H1 (cell line): ENCODE measurements at regions not wholly inside any gene's neighbourhood (a gene's known extent, or its start where the extent isn't known, plus 50 kb on each side); places are given as distances from the start of the nearest gene placed in this dataset.
"Not testable (repeated sequence)": the region's sequence is repeated elsewhere in the genome, so short reads cannot be mapped to it uniquely, and the experiment has no call there.

ENCODE experiments used
- CTCF ChIA-PET: fragments of 300-600 bp; sonication (Branson Sonifier 250); formaldehyde crosslinking; loops from one replicate; lab custom pipeline; 2021; ENCODE audit not compliant: partially characterized antibody; lab: Charles Lee
- POLR2A ChIA-PET: fragments of 300-600 bp; sonication (Branson Sonifier 250); formaldehyde crosslinking; loops from one replicate; lab custom pipeline; 2021; ENCODE audit warnings: inconsistent platforms; ENCODE audit not compliant: partially characterized antibody; lab: Charles Lee
- DNase-seq, 2 experiments: peaks; one replicate each; pipeline versions ENCODE4 v3.0.0 to v3.0.0-alpha.2; 2010 to 2022; ENCODE audit warnings: low spot score in 2 of 2, low read depth in 1 of 2, mixed read lengths in 1 of 2
- FAIRE-seq: peaks from 2 replicates; lab custom pipeline; 2011; peaks lifted over from hg19 to GRCh38; lab: Jason Lieb, UNC
- H2AFZ ChIP-seq: 2 replicates; pipeline ENCODE4 v1.8.1; 2012; ENCODE audit warnings: low read length, inconsistent platforms
- H2AK5ac ChIP-seq: 2 replicates; pipeline ENCODE4 v1.6.1; 2013; ENCODE audit warnings: low read depth, low read length
- H2BK120ac ChIP-seq: replicated peaks from 2 replicates; pipeline ENCODE3; 2013; ENCODE audit warnings: low read depth, low read length, inconsistent platforms
- H2BK12ac ChIP-seq: 2 replicates; pipeline ENCODE4 v1.6.1; 2013; ENCODE audit warnings: low read depth, low read length
- H2BK15ac ChIP-seq: 2 replicates; pipeline ENCODE4 v1.6.1; 2013; ENCODE audit warnings: low read length
- H2BK20ac ChIP-seq: 2 replicates; pipeline ENCODE4 v1.6.1; 2013; ENCODE audit warnings: low read length
- H2BK5ac ChIP-seq: 2 replicates; pipeline ENCODE4 v1.6.1; 2013; ENCODE audit warnings: low read depth, low read length
- H3K14ac ChIP-seq: 2 replicates; pipeline ENCODE4 v1.6.1; 2013; ENCODE audit warnings: inconsistent platforms; ENCODE audit not compliant: insufficient read length
- H3K18ac ChIP-seq: 2 replicates; pipeline ENCODE4 v1.6.1; 2013; ENCODE audit warnings: low read length; ENCODE audit errors: extremely low read depth
- H3K23ac ChIP-seq: 2 replicates; pipeline ENCODE4 v1.6.1; 2013; ENCODE audit warnings: inconsistent platforms; ENCODE audit not compliant: insufficient read length
- H3K23me2 ChIP-seq: 2 replicates; pipeline ENCODE4 v1.6.1; 2013; ENCODE audit warnings: low read depth, low read length
- H3K27ac ChIP-seq: 2 replicates; pipeline ENCODE4 v1.6.1; 2011; ENCODE audit warnings: low read depth, low read length, inconsistent platforms
- H3K27me3 ChIP-seq, 4 experiments: replicated peaks in 1 of 4; 1 replicate in 1 of 4; 2 replicates in 3 of 4; pipeline versions ENCODE4 v1.6.1 to v1.8.1; 2011 to 2013; ENCODE audit warnings: low read length in 3 of 4, mild to moderate bottlenecking in 3 of 4, inconsistent platforms in 2 of 4, mixed read lengths in 2 of 4, moderate library complexity in 1 of 4; ENCODE audit not compliant: control insufficient read depth in 3 of 4, insufficient read depth in 3 of 4; ENCODE audit errors: extremely low read depth in 1 of 4
- H3K36me3 ChIP-seq, 4 experiments: 2 replicates each; pipeline versions ENCODE4 v1.6.1 to v1.8.1; 2011 to 2013; ENCODE audit warnings: mild to moderate bottlenecking in 4 of 4, low read length in 3 of 4, moderate library complexity in 2 of 4, control low read depth in 1 of 4, inconsistent platforms in 1 of 4; ENCODE audit not compliant: insufficient read depth in 4 of 4, control insufficient read depth in 2 of 4
- H3K4ac ChIP-seq: replicated peaks from 2 replicates; pipeline ENCODE3; 2013; ENCODE audit warnings: low read length, low read depth, mixed read lengths, inconsistent platforms; ENCODE audit not compliant: insufficient read length
- H3K4me1 ChIP-seq, 4 experiments: replicated peaks in 1 of 4; 1 replicate in 1 of 4; 2 replicates in 3 of 4; pipeline versions ENCODE4 v1.6.1 to v1.8.1; 2011 to 2013; ENCODE audit warnings: low read length in 3 of 4, inconsistent platforms in 2 of 4, mixed read lengths in 1 of 4; ENCODE audit not compliant: insufficient read depth in 4 of 4, control insufficient read depth in 3 of 4
- H3K4me2 ChIP-seq, 2 experiments: 2 replicates each; pipeline versions ENCODE4 v1.6.1 to v1.8.1; 2011 to 2013; ENCODE audit warnings: low read depth in 2 of 2, low read length in 2 of 2, control low read depth in 1 of 2, inconsistent platforms in 1 of 2, mild to moderate bottlenecking in 1 of 2; ENCODE audit not compliant: insufficient read depth in 1 of 2
- H3K4me3 ChIP-seq, 4 experiments: fragments of 200-600, 300-600 bp in 1 of 4; sonication (generic), shearing (Covaris generic), sonication (Bioruptor Twin) in 1 of 4; 2 replicates each; pipeline versions ENCODE4 v1.5.1 to v1.8.1; 2011 to 2016; ENCODE audit warnings: low read length in 4 of 4, low read depth in 3 of 4, control low read depth in 2 of 4, inconsistent platforms in 2 of 4, mild to moderate bottlenecking in 2 of 4, mixed read lengths in 1 of 4, moderate library complexity in 1 of 4; ENCODE audit not compliant: insufficient read depth in 2 of 4; ENCODE audit errors: extremely low read depth in 1 of 4
- H3K56ac ChIP-seq: replicated peaks from 2 replicates; pipeline ENCODE3; 2013; ENCODE audit warnings: low read depth, mild to moderate bottlenecking, mixed read lengths, low read length, inconsistent platforms; ENCODE audit not compliant: insufficient read length
- H3K79me1 ChIP-seq: 2 replicates; pipeline ENCODE4 v1.6.1; 2013; ENCODE audit warnings: low read depth, low read length, control low read depth
- H3K79me2 ChIP-seq, 2 experiments: 2 replicates each; pipeline versions ENCODE4 v1.6.1 to v1.8.1; 2012 to 2013; ENCODE audit warnings: low read length in 2 of 2, mild to moderate bottlenecking in 2 of 2, inconsistent platforms in 1 of 2; ENCODE audit not compliant: insufficient read depth in 2 of 2, control insufficient read depth in 1 of 2
- H3K9ac ChIP-seq, 4 experiments: replicated peaks in 1 of 4; 1 replicate in 1 of 4; 2 replicates in 3 of 4; pipeline versions ENCODE4 v1.6.1 to v1.8.1; 2011 to 2013; ENCODE audit warnings: low read depth in 3 of 4, low read length in 3 of 4, control low read depth in 2 of 4, mild to moderate bottlenecking in 2 of 4, moderate library complexity in 2 of 4, inconsistent platforms in 1 of 4; ENCODE audit errors: extremely low read depth in 1 of 4
- H3K9me3 ChIP-seq, 2 experiments: 2 replicates each; pipeline versions ENCODE4 v1.6.1 to v1.8.1; 2012 to 2013; ENCODE audit warnings: mild to moderate bottlenecking in 2 of 2, moderate library complexity in 2 of 2, control low read depth in 1 of 2, inconsistent platforms in 1 of 2, low read depth in 1 of 2, low read length in 1 of 2, mixed read lengths in 1 of 2; ENCODE audit not compliant: insufficient read depth in 2 of 2
- H4K20me1 ChIP-seq, 2 experiments: replicated peaks in 1 of 2; 2 replicates each; pipeline versions ENCODE3 to v1.8.1; 2011 to 2013; ENCODE audit warnings: inconsistent platforms in 2 of 2, low read length in 2 of 2, mild to moderate bottlenecking in 1 of 2; ENCODE audit not compliant: insufficient read depth in 2 of 2, control insufficient read depth in 1 of 2
- H4K5ac ChIP-seq: 2 replicates; pipeline ENCODE4 v1.6.1; 2013; ENCODE audit warnings: low read length, low read depth, mixed read lengths, inconsistent platforms; ENCODE audit not compliant: insufficient read length
- H4K8ac ChIP-seq: 2 replicates; pipeline ENCODE4 v1.8.0; 2013; ENCODE audit warnings: mild to moderate bottlenecking, moderate library complexity, low read length, inconsistent platforms; ENCODE audit not compliant: insufficient read depth; ENCODE audit errors: extremely low read depth
- H4K91ac ChIP-seq: replicated peaks from 2 replicates; pipeline ENCODE3; 2013; ENCODE audit warnings: low read length, mixed read lengths, inconsistent platforms; ENCODE audit not compliant: insufficient read length
- WGBS, 2 experiments: shearing (Covaris generic) in 1 of 2; methylation state at CpG; one replicate each; pipeline versions ENCODE4 v1.1.6 to v1.1.7; 2013 to 2015; ENCODE audit warnings: low lambda C conversion rate in 2 of 2, mixed read lengths in 2 of 2, inconsistent platforms in 1 of 2, low coverage in 1 of 2, missing lambda C conversion rate in 1 of 2; ENCODE audit not compliant: insufficient replicate concordance in 2 of 2, insufficient coverage in 1 of 2, insufficient read length in 1 of 2; ENCODE audit errors: extremely low coverage in 1 of 2, missing lambda C conversion rate in 1 of 2; 5-methylcytosine and 5-hydroxymethylcytosine counted together

- H2BK5ac ChIP-seq, H3K27me3 ChIP-seq, H3K23me2 ChIP-seq, H4K91ac ChIP-seq, H3K4me3 ChIP-seq, H3K4me2 ChIP-seq, H3K56ac ChIP-seq, POLR2A ChIA-PET, H3K27ac ChIP-seq, H3K9me3 ChIP-seq, H2BK15ac ChIP-seq, H3K23ac ChIP-seq, H3K14ac ChIP-seq, H4K8ac ChIP-seq, H2BK120ac ChIP-seq, DNase-seq, H2AFZ ChIP-seq, H3K79me2 ChIP-seq, H3K4me1 ChIP-seq, FAIRE-seq, H3K9ac ChIP-seq, H2BK20ac ChIP-seq, H3K79me1 ChIP-seq, H3K4ac ChIP-seq, H4K20me1 ChIP-seq, H2BK12ac ChIP-seq, H2AK5ac ChIP-seq, H4K5ac ChIP-seq, H3K36me3 ChIP-seq, H3K18ac ChIP-seq: not testable (repeated sequence)
- 88% methylated on average over 5 of the region's 6 CpGs; no CpG with 5 or more reads in 1 of the 2 experiments for WGBS, 2 experiments
- CTCF ChIA-PET: interaction anchor here (0.7 kb wide), 1 partner anchor 91 kb away, joined by 3 read pairs; no protein-coding TSS in a partner anchor
These were observed 361.3 kb upstream of the ATP11B start for GRCh38 chr3:182431972-182432371.
